Thyroid gland (tissue), 4 donors: ENCODE measurements at regions not wholly inside any gene's neighbourhood (a gene's known extent, or its start where the extent isn't known, plus 50 kb on each side); places are given as distances from the start of the nearest gene placed in this dataset.

Experiments used
- DNase-seq, 2 donors: peaks; one replicate each; pipeline ENCODE4 v3.0.0-alpha.2; 2019
- H3K27ac ChIP-seq, 3 donors: fragments of 200-600 bp; sonication (generic); 1 replicate in 2 of 3; 2 replicates in 1 of 3; pipeline ENCODE4 v1.5.1; 2016 to 2019; ENCODE audit warnings: mild to moderate bottlenecking in 1 of 3, moderate library complexity in 1 of 3
- H3K27me3 ChIP-seq: fragments of 200-600 bp; sonication (generic); one replicate; pipeline ENCODE4 v1.5.1; 2019
- H3K36me3 ChIP-seq, 2 donors: fragments of 200-600 bp; sonication (generic); one replicate each; pipeline ENCODE4 v1.5.1; 2016 to 2019
- H3K4me1 ChIP-seq, 2 donors: fragments of 200-600 bp; sonication (generic); one replicate each; pipeline ENCODE4 v1.5.1; 2017 to 2019
- H3K4me3 ChIP-seq, 3 donors: fragments of 200-600 bp; sonication (generic); replicated peaks in 1 of 3; 1 replicate in 2 of 3; 2 replicates in 1 of 3; pipeline ENCODE4 v1.5.1; 2016; ENCODE audit warnings: mild to moderate bottlenecking in 1 of 3
- H3K9me3 ChIP-seq: fragments of 200-600 bp; sonication (generic); one replicate; pipeline ENCODE4 v1.5.1; 2017
- POLR2A ChIP-seq, 2 donors: fragments of 450-650 bp; IDR thresholded peaks; one replicate each; pipeline ENCODE4 v1.6.1; 2017; ENCODE audit warnings: antibody characterized with exemption in 2 of 2, mild to moderate bottlenecking in 2 of 2, moderate library complexity in 1 of 2
- WGBS, 2 donors: methylation state at CpG; one replicate each; pipeline ENCODE4 v1.1.5; 2017; 5-methylcytosine and 5-hydroxymethylcytosine counted together
- intact Hi-C: fragments of 100-400 bp; cut with DNase I; formaldehyde crosslinking; loops from one replicate; pipeline ENCODE4 v1.15.1; 2023
- TF ChIP-seq, protein P1 (sequence below), 6 experiments: fragments of 200-600 bp in 3 of 6; fragments of 450-650 bp in 3 of 6; sonication (generic) in 3 of 6; IDR thresholded peaks; one replicate each; pipeline ENCODE4 v1.5.1; 2016 to 2019; ENCODE audit warnings: antibody characterized with exemption in 6 of 6, mild to moderate bottlenecking in 2 of 6, inconsistent platforms in 1 of 6, moderate library complexity in 1 of 6

- Histone ChIP-seq H3K9me3 (no peaks in the 10 kb centered on the region), H3K4me1 (no peaks in the 10 kb centered on the region), H3K36me3 (no peaks in the 10 kb centered on the region), H3K27me3 (no peaks in the 10 kb centered on the region), H3K4me3 (no peak overlapping the region), H3K27ac (no peak overlapping the region)
- intact Hi-C loops, result no loop called here
- TF ChIP-seq POLR2A (IDR thresholded peaks at IDR 0.05), result no peak
- TF ChIP-seq, protein P1, sequence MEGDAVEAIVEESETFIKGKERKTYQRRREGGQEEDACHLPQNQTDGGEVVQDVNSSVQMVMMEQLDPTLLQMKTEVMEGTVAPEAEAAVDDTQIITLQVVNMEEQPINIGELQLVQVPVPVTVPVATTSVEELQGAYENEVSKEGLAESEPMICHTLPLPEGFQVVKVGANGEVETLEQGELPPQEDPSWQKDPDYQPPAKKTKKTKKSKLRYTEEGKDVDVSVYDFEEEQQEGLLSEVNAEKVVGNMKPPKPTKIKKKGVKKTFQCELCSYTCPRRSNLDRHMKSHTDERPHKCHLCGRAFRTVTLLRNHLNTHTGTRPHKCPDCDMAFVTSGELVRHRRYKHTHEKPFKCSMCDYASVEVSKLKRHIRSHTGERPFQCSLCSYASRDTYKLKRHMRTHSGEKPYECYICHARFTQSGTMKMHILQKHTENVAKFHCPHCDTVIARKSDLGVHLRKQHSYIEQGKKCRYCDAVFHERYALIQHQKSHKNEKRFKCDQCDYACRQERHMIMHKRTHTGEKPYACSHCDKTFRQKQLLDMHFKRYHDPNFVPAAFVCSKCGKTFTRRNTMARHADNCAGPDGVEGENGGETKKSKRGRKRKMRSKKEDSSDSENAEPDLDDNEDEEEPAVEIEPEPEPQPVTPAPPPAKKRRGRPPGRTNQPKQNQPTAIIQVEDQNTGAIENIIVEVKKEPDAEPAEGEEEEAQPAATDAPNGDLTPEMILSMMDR (IDR thresholded peaks at IDR 0.05), result no peak
- WGBS, 2 donors, result 80 to 81% methylated on average over 2 of the region's 2 CpGs
- no peak for DNase-seq
Observed at GRCh38 chr5:42026446-42026845, 101.4 kb downstream of the FBXO4 start.

DNA sequence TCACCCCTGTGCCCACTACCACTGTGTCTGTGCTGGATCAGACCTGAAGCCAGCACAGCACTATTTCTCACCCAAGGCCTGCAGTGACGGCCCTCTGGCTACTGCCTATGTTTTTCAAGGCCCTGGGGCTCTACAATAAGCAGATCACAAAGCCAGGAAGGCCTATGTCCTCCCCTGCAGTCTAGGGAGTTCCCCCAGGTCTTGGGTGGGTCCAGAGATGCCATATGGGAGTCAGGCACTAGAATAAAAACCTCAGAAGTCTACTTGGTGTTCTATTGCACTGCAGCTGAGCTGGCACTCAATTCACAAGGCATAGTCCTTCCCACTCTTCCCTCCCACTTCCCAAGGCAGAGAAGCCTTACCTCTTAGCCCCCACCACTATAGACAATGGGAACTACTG lies 107.1 kb downstream of the FBXO4 start:
- 56% methylated on average over 1 of the region's 1 CpG; no CpG with 5 or more reads in 1 of the 2 donors for WGBS, 2 donors
- Histone ChIP-seq H3K4me3 (no peak overlapping the region), H3K36me3 (no peaks in the 10 kb centered on the region), H3K27me3 (no peaks in the 10 kb centered on the region), H3K9me3 (no peaks in the 10 kb centered on the region), H3K27ac (no peak overlapping the region), H3K4me1 (no peaks in the 10 kb centered on the region)
- no peak for TF ChIP-seq POLR2A (IDR thresholded peaks at IDR 0.05)
- TF ChIP-seq, protein P1 (IDR thresholded peaks at IDR 0.05), result no peak
- intact Hi-C loops, result no loop called here
- no peak for DNase-seq

DNA sequence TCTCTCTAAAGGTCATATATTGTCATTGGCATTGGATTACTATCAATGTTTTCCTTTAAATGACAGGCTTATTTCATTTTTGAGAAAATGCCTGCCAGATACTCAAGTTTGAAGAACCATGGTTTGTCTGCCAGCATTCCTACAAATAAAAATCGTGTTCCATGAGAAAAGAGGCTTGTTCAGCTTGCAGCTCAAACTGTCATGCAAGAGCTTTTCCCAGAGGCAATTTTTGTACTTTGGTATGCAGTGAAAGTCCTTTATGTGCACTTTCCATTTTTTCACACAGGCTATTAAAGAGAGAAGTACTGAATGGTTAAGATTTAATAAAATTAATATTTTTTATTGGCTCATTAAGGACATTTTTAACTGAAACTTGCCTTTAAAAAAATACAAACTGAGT lies 110.4 kb downstream of the FBXO4 start:
- H3K4me3 ChIP-seq, result no peak overlapping the region
- H3K27me3 ChIP-seq, result no peaks in the 10 kb centered on the region
- no peaks in the 10 kb centered on the region for H3K36me3 ChIP-seq
- no peaks in the 10 kb centered on the region for H3K4me1 ChIP-seq
- 10 to 19% methylated on average over 1 of the region's 1 CpG for WGBS, 2 donors
- TF ChIP-seq, protein P1 (IDR thresholded peaks at IDR 0.05), result no peak
- TF ChIP-seq POLR2A (IDR thresholded peaks at IDR 0.05), result no peak
- no peak for DNase-seq
- H3K9me3 ChIP-seq, result no peaks in the 10 kb centered on the region
- intact Hi-C loops, result no loop called here
- H3K27ac ChIP-seq, result no peak overlapping the region

DNA sequence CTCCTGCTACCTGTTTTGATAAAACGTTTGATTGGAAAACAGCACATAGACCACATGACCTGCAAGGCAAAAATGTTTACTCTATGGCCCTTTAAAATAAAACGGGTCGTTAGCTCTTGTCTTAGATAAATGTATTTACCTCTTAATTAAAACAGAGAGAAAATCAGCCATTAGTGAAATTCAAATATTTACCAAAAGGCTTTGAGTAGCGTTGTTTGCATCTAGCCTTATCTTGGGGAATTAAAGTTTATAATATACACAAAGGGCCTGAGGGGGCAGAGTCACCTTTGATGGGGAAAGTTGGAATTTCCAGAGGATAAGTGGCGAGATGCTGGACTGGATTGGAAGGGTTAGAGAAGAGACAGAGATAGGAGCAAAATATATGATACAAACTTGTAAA lies 111.3 kb downstream of the FBXO4 start:
- intact Hi-C loops, result no loop called here
- no peak for DNase-seq
- H3K9me3 ChIP-seq, result no peaks in the 10 kb centered on the region
- TF ChIP-seq, protein P1 (IDR thresholded peaks at IDR 0.05), result no peak
- no peak for TF ChIP-seq POLR2A (IDR thresholded peaks at IDR 0.05)
- H3K4me3 ChIP-seq, result no peak overlapping the region
- H3K36me3 ChIP-seq, result no peaks in the 10 kb centered on the region
- H3K4me1 ChIP-seq, result no peaks in the 10 kb centered on the region
- no peaks in the 10 kb centered on the region for H3K27me3 ChIP-seq
- H3K27ac ChIP-seq, result no peak overlapping the region
- WGBS, 2 donors, result 38 to 51% methylated on average over 5 of the region's 5 CpGs

DNA sequence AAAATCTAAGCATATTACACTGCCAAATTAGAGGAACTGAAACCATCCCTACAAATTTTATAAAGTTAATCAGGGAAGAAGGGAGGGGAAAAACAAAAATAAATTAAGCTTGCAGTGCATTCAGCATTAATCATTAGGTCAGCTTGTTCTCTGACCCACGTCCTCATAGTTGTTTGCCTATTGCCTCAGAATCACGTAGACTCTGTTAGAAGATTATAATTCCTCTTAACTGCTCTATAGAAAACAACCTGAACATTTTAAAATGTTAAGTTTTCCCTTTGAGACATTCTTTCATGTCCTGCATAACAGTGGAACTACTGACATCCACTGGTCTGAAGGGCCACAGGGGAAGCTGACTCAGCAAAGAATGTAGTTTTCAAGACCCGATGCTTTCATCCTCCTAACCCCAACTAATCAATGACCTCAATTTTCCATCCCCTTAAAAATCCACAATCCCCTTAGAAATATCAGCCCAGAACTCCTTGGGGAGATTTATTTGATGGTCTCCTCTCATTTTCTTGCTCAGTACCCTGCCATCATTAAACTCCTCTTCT lies 112.4 kb downstream of the FBXO4 start:
- Histone ChIP-seq H3K36me3 (no peaks in the 10 kb centered on the region), H3K4me1 (no peaks in the 10 kb centered on the region), H3K9me3 (no peaks in the 10 kb centered on the region), H3K27ac (no peak overlapping the region), H3K4me3 (no peak overlapping the region), H3K27me3 (no peaks in the 10 kb centered on the region)
- no peak for DNase-seq
- TF ChIP-seq POLR2A (IDR thresholded peaks at IDR 0.05), result no peak
- TF ChIP-seq, protein P1 (IDR thresholded peaks at IDR 0.05), result no peak
- WGBS, 2 donors, result 44 to 52% methylated on average over 3 of the region's 3 CpGs
- intact Hi-C loops, result no loop called here
